ENCODE measurements at regions not wholly inside any gene's neighbourhood (a gene's known extent, or its start where the extent isn't known, plus 50 kb on each side); places are given as distances from the start of the nearest gene placed in this dataset.

DNA sequence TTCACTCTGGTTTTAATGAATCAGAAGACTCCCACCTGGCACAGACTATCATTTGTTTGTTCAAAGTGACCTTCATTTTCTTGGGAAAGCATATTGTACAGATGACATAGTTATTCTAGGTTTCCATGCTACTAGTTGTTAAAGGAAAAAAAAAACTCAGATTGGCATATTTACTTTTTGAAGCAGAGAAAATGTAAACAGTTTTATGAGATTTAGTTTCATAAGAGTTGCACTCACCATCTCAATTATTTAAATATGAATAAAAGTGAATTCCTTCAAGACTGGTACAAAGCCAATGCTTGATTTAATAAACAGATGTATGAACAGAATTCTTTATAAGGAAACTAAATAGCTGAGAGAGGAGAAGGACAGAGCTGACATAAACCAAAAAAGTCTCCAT lies 280.3 kb upstream of the UGT8 start:
- no peaks in the 10 kb centered on the region for H3K36me3 ChIP-seq (replicated peaks; ENCODE audit: insufficient read depth, low read depth)
- no peaks in the 10 kb centered on the region for H3K9me2 ChIP-seq (replicated peaks; ENCODE audit: insufficient read depth)
- no peaks in the 10 kb centered on the region for H3K9me3 ChIP-seq (ENCODE audit: low read depth)
- no peak for DNase-seq (ENCODE audit: low spot score)
- no peaks in the 10 kb centered on the region for H3K27me3 ChIP-seq
- H2AFZ ChIP-seq = no peak overlapping the region
- TF ChIP-seq EZH2 (IDR thresholded peaks at IDR 0.05; ENCODE audit: borderline replicate concordance) (no peak), EZH2phosphoT487 (IDR thresholded peaks at IDR 0.05; ENCODE audit: low read depth, severe bottlenecking, unreplicated experiment) (no peak)
- TF ChIP-seq, protein P1, sequence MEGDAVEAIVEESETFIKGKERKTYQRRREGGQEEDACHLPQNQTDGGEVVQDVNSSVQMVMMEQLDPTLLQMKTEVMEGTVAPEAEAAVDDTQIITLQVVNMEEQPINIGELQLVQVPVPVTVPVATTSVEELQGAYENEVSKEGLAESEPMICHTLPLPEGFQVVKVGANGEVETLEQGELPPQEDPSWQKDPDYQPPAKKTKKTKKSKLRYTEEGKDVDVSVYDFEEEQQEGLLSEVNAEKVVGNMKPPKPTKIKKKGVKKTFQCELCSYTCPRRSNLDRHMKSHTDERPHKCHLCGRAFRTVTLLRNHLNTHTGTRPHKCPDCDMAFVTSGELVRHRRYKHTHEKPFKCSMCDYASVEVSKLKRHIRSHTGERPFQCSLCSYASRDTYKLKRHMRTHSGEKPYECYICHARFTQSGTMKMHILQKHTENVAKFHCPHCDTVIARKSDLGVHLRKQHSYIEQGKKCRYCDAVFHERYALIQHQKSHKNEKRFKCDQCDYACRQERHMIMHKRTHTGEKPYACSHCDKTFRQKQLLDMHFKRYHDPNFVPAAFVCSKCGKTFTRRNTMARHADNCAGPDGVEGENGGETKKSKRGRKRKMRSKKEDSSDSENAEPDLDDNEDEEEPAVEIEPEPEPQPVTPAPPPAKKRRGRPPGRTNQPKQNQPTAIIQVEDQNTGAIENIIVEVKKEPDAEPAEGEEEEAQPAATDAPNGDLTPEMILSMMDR (IDR thresholded peaks at IDR 0.05; ENCODE audit: poor library complexity) = no peak
- no peaks in the 10 kb centered on the region for H3K4me1 ChIP-seq (ENCODE audit: insufficient read depth)
- no peak overlapping the region for H3K4me3 ChIP-seq
- no peaks in the 10 kb centered on the region for H4K20me1 ChIP-seq (ENCODE audit: insufficient read depth, poor library complexity, severe bottlenecking)
- no peak overlapping the region for H3K4me2 ChIP-seq
- H3K27ac ChIP-seq = no peak overlapping the region
- H3K79me2 ChIP-seq = no peaks in the 10 kb centered on the region

DNA sequence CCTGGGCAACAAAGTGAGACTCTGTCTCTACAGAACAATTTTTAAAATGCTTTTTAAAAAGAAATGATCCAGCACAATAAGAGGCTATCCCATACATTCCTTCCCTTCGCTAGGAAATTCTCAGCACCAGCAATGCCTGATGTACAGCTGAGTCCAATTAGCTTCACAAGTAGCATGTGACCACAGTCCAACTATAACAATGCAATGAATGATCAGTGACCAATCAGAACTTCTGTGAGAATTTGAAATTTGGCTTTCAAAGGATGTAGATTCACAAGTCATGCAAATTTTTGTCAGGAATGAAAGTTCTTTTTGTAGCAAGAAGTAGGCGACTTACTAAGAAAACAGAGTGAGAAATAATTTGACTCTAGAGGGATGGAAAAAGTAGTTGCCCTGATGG lies 278.5 kb upstream of the UGT8 start:
- TF ChIP-seq EZH2 (IDR thresholded peaks at IDR 0.05; ENCODE audit: borderline replicate concordance) (no peak), EZH2phosphoT487 (IDR thresholded peaks at IDR 0.05; ENCODE audit: low read depth, severe bottlenecking, unreplicated experiment) (no peak)
- TF ChIP-seq, protein P1 (IDR thresholded peaks at IDR 0.05; ENCODE audit: poor library complexity) = no peak
- 100% methylated on average over 2 of the region's 2 CpGs for WGBS (ENCODE audit: low lambda C conversion rate, missing lambda C conversion rate)

DNA sequence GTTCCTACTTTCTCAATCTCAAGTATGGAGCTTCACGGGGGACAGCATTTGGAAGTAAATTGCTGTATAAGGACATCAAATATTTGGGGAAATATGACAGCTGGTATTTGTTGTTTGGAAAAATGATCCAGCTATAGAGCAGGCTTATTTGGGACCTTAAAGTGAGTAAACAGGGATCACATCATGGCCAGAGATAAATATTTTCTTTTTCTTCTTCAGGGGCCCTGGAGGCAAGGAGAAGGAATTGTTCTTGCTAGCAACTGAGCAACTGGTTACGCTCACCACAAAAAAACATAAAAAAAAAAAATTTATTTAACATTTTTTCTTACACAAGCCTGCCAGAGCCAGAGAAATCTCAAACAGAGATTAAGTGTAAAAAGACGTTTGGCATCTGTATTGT lies 277.2 kb upstream of the UGT8 start:
- no peak for TF ChIP-seq EZH2 (IDR thresholded peaks at IDR 0.05; ENCODE audit: borderline replicate concordance)
- TF ChIP-seq, protein P1 (IDR thresholded peaks at IDR 0.05; ENCODE audit: poor library complexity) = no peak
- no peak for TF ChIP-seq EZH2phosphoT487 (IDR thresholded peaks at IDR 0.05; ENCODE audit: low read depth, severe bottlenecking, unreplicated experiment)
- no peaks in the 10 kb centered on the region for H3K36me3 ChIP-seq (replicated peaks; ENCODE audit: insufficient read depth, low read depth)
- H3K27ac ChIP-seq = no peak overlapping the region
- 82% methylated on average over 3 of the region's 3 CpGs for WGBS (ENCODE audit: low lambda C conversion rate, missing lambda C conversion rate)
- no peaks in the 10 kb centered on the region for H3K79me2 ChIP-seq
- H3K4me2 ChIP-seq = no peak overlapping the region
- no peak for DNase-seq (ENCODE audit: low spot score)
- no peak overlapping the region for H3K4me3 ChIP-seq
- no peak overlapping the region for H2AFZ ChIP-seq
- no peaks in the 10 kb centered on the region for H4K20me1 ChIP-seq (ENCODE audit: insufficient read depth, poor library complexity, severe bottlenecking)
- no peaks in the 10 kb centered on the region for H3K9me2 ChIP-seq (replicated peaks; ENCODE audit: insufficient read depth)
- H3K9me3 ChIP-seq (ENCODE audit: low read depth) = no peaks in the 10 kb centered on the region
- no peaks in the 10 kb centered on the region for H3K27me3 ChIP-seq
- no peaks in the 10 kb centered on the region for H3K4me1 ChIP-seq (ENCODE audit: insufficient read depth)

More for the DNA sequence above, 278.5 kb upstream of the UGT8 start:
- Histone ChIP-seq H3K36me3 (replicated peaks; ENCODE audit: insufficient read depth, low read depth) (no peaks in the 10 kb centered on the region), H3K4me2 (no peak overlapping the region), H3K9me2 (replicated peaks; ENCODE audit: insufficient read depth) (no peaks in the 10 kb centered on the region), H3K27ac (no peak overlapping the region), H2AFZ (no peak overlapping the region), H3K4me1 (ENCODE audit: insufficient read depth) (no peaks in the 10 kb centered on the region), H3K9me3 (ENCODE audit: low read depth) (no peaks in the 10 kb centered on the region), H3K4me3 (no peak overlapping the region), H3K27me3 (no peaks in the 10 kb centered on the region), H3K79me2 (no peaks in the 10 kb centered on the region), H4K20me1 (ENCODE audit: insufficient read depth, poor library complexity, severe bottlenecking) (no peaks in the 10 kb centered on the region)
- DNase-seq (ENCODE audit: low spot score) = no peak

DNA sequence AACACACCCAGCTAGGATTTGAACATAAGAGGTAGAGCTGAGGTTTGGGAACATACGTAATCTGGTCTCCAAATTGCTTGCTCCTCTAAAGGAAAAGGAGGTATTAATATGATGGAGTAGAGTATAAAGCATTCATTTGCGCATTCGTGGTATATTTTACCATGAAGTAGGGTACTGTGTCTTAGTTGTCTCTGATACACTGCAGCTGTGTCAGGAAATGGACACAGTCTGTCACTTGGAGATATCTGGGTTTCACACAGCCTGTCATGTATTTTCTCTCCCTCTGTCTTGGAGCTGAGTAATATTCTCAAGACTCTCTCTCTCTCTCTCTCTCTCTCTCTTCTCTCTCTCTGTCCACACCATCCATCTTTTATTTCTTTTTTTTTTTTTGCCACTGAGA lies 274.8 kb upstream of the UGT8 start:
- H3K9me3 ChIP-seq (ENCODE audit: low read depth) = no peaks in the 10 kb centered on the region
- H3K4me3 ChIP-seq = no peak overlapping the region
- DNase-seq (ENCODE audit: low spot score) = no peak
- no peaks in the 10 kb centered on the region for H3K4me1 ChIP-seq (ENCODE audit: insufficient read depth)
- no peak overlapping the region for H3K27ac ChIP-seq
- H3K4me2 ChIP-seq = no peak overlapping the region
- H3K79me2 ChIP-seq = no peaks in the 10 kb centered on the region
- TF ChIP-seq, protein P1 (IDR thresholded peaks at IDR 0.05; ENCODE audit: poor library complexity) = no peak
- TF ChIP-seq EZH2phosphoT487 (IDR thresholded peaks at IDR 0.05; ENCODE audit: low read depth, severe bottlenecking, unreplicated experiment) (no peak), EZH2 (IDR thresholded peaks at IDR 0.05; ENCODE audit: borderline replicate concordance) (no peak)
- no peaks in the 10 kb centered on the region for H4K20me1 ChIP-seq (ENCODE audit: insufficient read depth, poor library complexity, severe bottlenecking)
- H3K27me3 ChIP-seq = no peaks in the 10 kb centered on the region
- no peak overlapping the region for H2AFZ ChIP-seq
- WGBS (ENCODE audit: low lambda C conversion rate, missing lambda C conversion rate) = 65% methylated on average over 3 of the region's 3 CpGs
- H3K36me3 ChIP-seq (replicated peaks; ENCODE audit: insufficient read depth, low read depth) = no peaks in the 10 kb centered on the region
- H3K9me2 ChIP-seq (replicated peaks; ENCODE audit: insufficient read depth) = no peaks in the 10 kb centered on the region

Data from hepatocyte (in vitro differentiated cells).